ENCODE measurements at regions not wholly inside any gene's neighbourhood (a gene's known extent, or its start where the extent isn't known, plus 50 kb on each side); places are given as distances from the start of the nearest gene placed in this dataset.

GRCh38 chr6:142605922-142606485 is 304.2 kb downstream of the ADGRG6 start:
- Histone ChIP-seq H3K4me1 (ENCODE audit: control insufficient read depth, insufficient read depth, low read length) (no peaks in the 10 kb centered on the region), H3K4me2 (ENCODE audit: control insufficient read depth, insufficient read depth) (no peak overlapping the region), H3K4me3 (no peak overlapping the region), H2AFZ (ENCODE audit: control insufficient read depth, low read depth, low read length) (no peak overlapping the region), H3K36me3 (ENCODE audit: control insufficient read depth in 2 of 2, insufficient read depth in 2 of 2, low read length in 1 of 2) (no peaks in the 10 kb centered on the region), H3K9ac (ENCODE audit: control insufficient read depth, insufficient read depth, low read length) (no peak overlapping the region), H3K9me3 (replicated peaks; ENCODE audit: control insufficient read depth, insufficient read depth, low read length) (no peaks in the 10 kb centered on the region), H4K20me1 (ENCODE audit: control insufficient read depth, insufficient read depth) (no peaks in the 10 kb centered on the region), H3K27me3 (replicated peaks in 1 of 2; ENCODE audit: control insufficient read depth in 2 of 2, insufficient read depth in 2 of 2, low read length in 1 of 2) (no peaks in the 10 kb centered on the region), H3K27ac (ENCODE audit: control insufficient read depth, insufficient read depth) (no peak overlapping the region), H3K79me2 (ENCODE audit: control insufficient read depth, insufficient read depth, low read length) (no peaks in the 10 kb centered on the region)
- in situ Hi-C loops (cut with MboI), result no loop called here
- POLR2A ChIA-PET, result no interaction called here
- DNase-seq (ENCODE audit: low read depth, low spot score) (no peak), FAIRE-seq (peak; percentile 13), ATAC-seq (no peak)
- TF ChIP-seq NR2F1 (conservative IDR thresholded peaks at IDR 0.05), result no peak
- no peak for TF ChIP-seq LARP7 (IDR thresholded peaks at IDR 0.05)
- RAD21 ChIA-PET (ENCODE audit: unreplicated experiment), result no interaction called here
- no TSS peak for BruUV-seq (replicated peaks)
- CTCF ChIA-PET, result no interaction called here
- SMC1A ChIA-PET (ENCODE audit: uncharacterized antibody, unreplicated experiment), result no interaction called here
- intact Hi-C loops (cut with micrococcal nuclease; ENCODE audit: unreplicated experiment), result no loop called here
- WGBS (ENCODE audit: insufficient coverage, insufficient replicate concordance, low lambda C conversion rate, missing lambda C conversion rate), result 21% methylated on average over 6 of the region's 6 CpGs

- intact Hi-C loops (cut with micrococcal nuclease; ENCODE audit: unreplicated experiment) (no loop called here), in situ Hi-C loops (cut with MboI) (no loop called here)
- FAIRE-seq (no peak), ATAC-seq (no peak), DNase-seq (ENCODE audit: low read depth, low spot score) (no peak)
- Histone ChIP-seq H3K27ac (ENCODE audit: control insufficient read depth, insufficient read depth) (no peak overlapping the region), H3K4me2 (ENCODE audit: control insufficient read depth, insufficient read depth) (no peak overlapping the region), H4K20me1 (ENCODE audit: control insufficient read depth, insufficient read depth) (no peaks in the 10 kb centered on the region), H3K9me3 (replicated peaks; ENCODE audit: control insufficient read depth, insufficient read depth, low read length) (no peaks in the 10 kb centered on the region), H3K4me3 (no peak overlapping the region), H3K36me3 (ENCODE audit: control insufficient read depth in 2 of 2, insufficient read depth in 2 of 2, low read length in 1 of 2) (no peaks in the 10 kb centered on the region), H3K9ac (ENCODE audit: control insufficient read depth, insufficient read depth, low read length) (no peak overlapping the region), H3K27me3 (replicated peaks in 1 of 2; ENCODE audit: control insufficient read depth in 2 of 2, insufficient read depth in 2 of 2, low read length in 1 of 2) (no peaks in the 10 kb centered on the region), H2AFZ (ENCODE audit: control insufficient read depth, low read depth, low read length) (no peak overlapping the region), H3K4me1 (ENCODE audit: control insufficient read depth, insufficient read depth, low read length) (no peaks in the 10 kb centered on the region), H3K79me2 (ENCODE audit: control insufficient read depth, insufficient read depth, low read length) (no peaks in the 10 kb centered on the region)
- ChIA-PET SMC1A (ENCODE audit: uncharacterized antibody, unreplicated experiment) (no interaction called here), RAD21 (ENCODE audit: unreplicated experiment) (no interaction called here), CTCF (no interaction called here), POLR2A (no interaction called here)
- no TSS peak for BruUV-seq (replicated peaks)
- WGBS (ENCODE audit: insufficient coverage, insufficient replicate concordance, low lambda C conversion rate, missing lambda C conversion rate), result 35% methylated on average over 3 of the region's 3 CpGs
- TF ChIP-seq RB1 (IDR thresholded peaks at IDR 0.05; ENCODE audit: borderline replicate concordance) (no peak), SREBF1 (IDR thresholded peaks at IDR 0.05; ENCODE audit: low read length) (no peak), NKRF (conservative IDR thresholded peaks at IDR 0.05) (no peak), E4F1 (IDR thresholded peaks at IDR 0.05; ENCODE audit: borderline replicate concordance, partially characterized antibody) (no peak), RUNX3 (IDR thresholded peaks at IDR 0.05; ENCODE audit: low read length) (no peak), HDAC6 (IDR thresholded peaks at IDR 0.05; ENCODE audit: unreplicated experiment) (no peak), PBX3 (IDR thresholded peaks at IDR 0.05; ENCODE audit: insufficient replicate concordance, low read depth, low read length) (no peak), CBX5 (IDR thresholded peaks at IDR 0.05; ENCODE audit: low read depth) (no peak)
These were observed 311.1 kb downstream of the ADGRG6 start for GRCh38 chr6:142612956-142613355.

Measured in GM12878 (cell line).